Right cardiac atrium (tissue), 5 donors: ENCODE measurements at regions not wholly inside any gene's neighbourhood (a gene's known extent, or its start where the extent isn't known, plus 50 kb on each side); places are given as distances from the start of the nearest gene placed in this dataset.

ENCODE experiments used
- ATAC-seq, 2 donors: fragments of 200-7000 bp; cut with Tn5 transposase; one replicate each; pipeline versions ENCODE4 v1.8.0 to v1.9.1; 2020; ENCODE audit warnings: moderate library complexity in 2 of 2, mild to moderate bottlenecking in 1 of 2
- DNase-seq, 3 donors: peaks; one replicate each; pipeline ENCODE4 v3.0.0-alpha.2; 2020
- H3K27ac ChIP-seq: one replicate; pipeline ENCODE4 v1.5.1; 2013; ENCODE audit warnings: mild to moderate bottlenecking, low read length, control low read depth, moderate library complexity
- H3K27me3 ChIP-seq: one replicate; pipeline ENCODE4 v1.6.1; 2013; ENCODE audit not compliant: control insufficient read depth, insufficient read depth
- H3K4me1 ChIP-seq: one replicate; pipeline ENCODE4 v1.6.1; 2013; ENCODE audit warnings: low read length; ENCODE audit not compliant: control insufficient read depth, insufficient read depth
- H3K4me3 ChIP-seq: one replicate; pipeline ENCODE4 v1.5.1; 2013; ENCODE audit warnings: low read length, control low read depth
- H3K9me3 ChIP-seq: one replicate; pipeline ENCODE4 v1.6.1; 2013; ENCODE audit warnings: low read length; ENCODE audit not compliant: control insufficient read depth
- WGBS: extraction: QIAGEN DNeasy Blood & Tissue Kit; methylation state at CpG from one replicate; pipeline ENCODE4 v1.1.7; 2013; 5-methylcytosine and 5-hydroxymethylcytosine counted together
- intact Hi-C, 4 donors: fragments of 100-400 bp; cut with DNase I; formaldehyde crosslinking; loops; one replicate each; pipeline versions ENCODE4 v1.11.0 to v1.14.0; 2022 to 2023
- donor health status: healthy with polysubstance abuse.
- donor health status: DM: no; HTN: yes; CAD: no.
- donor health status: DM: no; HTN: no; CAD: no.
- donor health status: DM: no; HTN: yes; CAD: no; lungs with severe emphysema.
- donor health status: DM: yes; HTN: yes; CAD: no.

GRCh38 chr12:89129167-89129870 is 223.0 kb downstream of the DUSP6 start:
- no peaks in the 10 kb centered on the region for H3K27me3 ChIP-seq
- 85% methylated on average over 3 of the region's 3 CpGs for WGBS
- no peak for ATAC-seq
- no peak overlapping the region for H3K4me3 ChIP-seq
- H3K9me3 ChIP-seq = no peaks in the 10 kb centered on the region
- H3K27ac ChIP-seq = no peak overlapping the region
- H3K4me1 ChIP-seq = no peaks in the 10 kb centered on the region
- intact Hi-C loops = no loop called here
- no peak for DNase-seq

- no peaks in the 10 kb centered on the region for H3K4me1 ChIP-seq
- 89% methylated on average over 3 of the region's 3 CpGs for WGBS
- no peaks in the 10 kb centered on the region for H3K9me3 ChIP-seq
- DNase-seq (no peak), ATAC-seq (no peak)
- intact Hi-C loops = no loop called here
- no peaks in the 10 kb centered on the region for H3K27me3 ChIP-seq
- H3K27ac ChIP-seq = no peak overlapping the region
- H3K4me3 ChIP-seq = no peak overlapping the region
Observed at GRCh38 chr12:89126712-89127111, 225.6 kb downstream of the DUSP6 start.

DNA sequence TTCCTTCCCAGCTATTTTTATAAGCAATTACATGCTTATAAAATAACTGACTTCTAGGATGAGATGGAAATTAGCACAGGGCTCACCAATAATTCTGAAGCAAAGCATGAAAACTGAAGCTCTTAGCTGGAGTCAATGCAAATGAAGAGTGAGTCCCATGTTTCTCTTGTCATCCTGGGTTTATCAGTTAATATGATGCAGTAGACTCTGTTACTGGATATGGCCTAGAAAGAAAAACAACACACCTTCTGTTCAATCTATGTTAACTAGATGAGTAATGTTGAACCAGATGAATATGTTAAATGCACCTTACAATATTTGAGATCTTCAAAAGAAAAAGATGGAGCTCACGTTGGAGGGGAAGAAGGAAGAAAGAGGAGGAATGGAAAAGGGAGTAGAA is 229.4 kb downstream of the DUSP6 start:
- DNase-seq = no peak
- intact Hi-C loops = no loop called here

GRCh38 chr12:89117448-89118034 is 234.8 kb downstream of the DUSP6 start:
- Histone ChIP-seq H3K4me1 (peaks cover 6% of the 10 kb centered on the region), H3K27ac (no peak overlapping the region), H3K27me3 (no peaks in the 10 kb centered on the region), H3K9me3 (no peaks in the 10 kb centered on the region), H3K4me3 (no peak overlapping the region)
- ATAC-seq (peak in 1 of 2 donors; percentile 26), DNase-seq (no peak)
- intact Hi-C loops = no loop called here
- 15% methylated on average over 2 of the region's 2 CpGs for WGBS

More for the DNA sequence above, 229.4 kb downstream of the DUSP6 start:
- Histone ChIP-seq H3K27ac (no peak overlapping the region), H3K27me3 (no peaks in the 10 kb centered on the region), H3K9me3 (no peaks in the 10 kb centered on the region), H3K4me3 (no peak overlapping the region), H3K4me1 (no peaks in the 10 kb centered on the region)
- ATAC-seq = no peak
- 100% methylated on average over 1 of the region's 1 CpG for WGBS

DNA sequence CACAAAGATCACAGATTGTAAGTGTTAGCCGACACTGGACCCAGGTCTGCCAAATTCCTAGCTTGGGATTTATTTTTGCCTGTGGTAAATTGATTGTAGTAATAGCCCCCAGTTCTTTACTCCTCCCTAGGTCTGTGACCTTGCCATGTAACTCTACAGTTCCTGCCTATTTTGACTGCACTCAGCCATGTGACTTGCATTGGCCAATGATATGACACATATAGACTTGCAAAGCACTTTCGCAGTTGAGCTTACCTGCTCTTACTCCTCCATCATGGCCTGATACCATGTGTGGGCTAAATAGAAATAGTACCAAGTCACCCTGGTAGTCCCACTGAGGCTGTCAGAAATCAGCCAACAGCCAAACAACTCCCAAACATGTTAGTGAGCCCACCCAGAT is 240.3 kb downstream of the DUSP6 start:
- intact Hi-C loops = no loop called here
- DNase-seq = no peak
- H3K4me3 ChIP-seq = no peak overlapping the region
- no peak overlapping the region for H3K27ac ChIP-seq
- no peaks in the 10 kb centered on the region for H3K27me3 ChIP-seq
- WGBS = 99% methylated on average over 2 of the region's 2 CpGs
- ATAC-seq = no peak
- no peaks in the 10 kb centered on the region for H3K9me3 ChIP-seq
- H3K4me1 ChIP-seq = no peaks in the 10 kb centered on the region

DNA sequence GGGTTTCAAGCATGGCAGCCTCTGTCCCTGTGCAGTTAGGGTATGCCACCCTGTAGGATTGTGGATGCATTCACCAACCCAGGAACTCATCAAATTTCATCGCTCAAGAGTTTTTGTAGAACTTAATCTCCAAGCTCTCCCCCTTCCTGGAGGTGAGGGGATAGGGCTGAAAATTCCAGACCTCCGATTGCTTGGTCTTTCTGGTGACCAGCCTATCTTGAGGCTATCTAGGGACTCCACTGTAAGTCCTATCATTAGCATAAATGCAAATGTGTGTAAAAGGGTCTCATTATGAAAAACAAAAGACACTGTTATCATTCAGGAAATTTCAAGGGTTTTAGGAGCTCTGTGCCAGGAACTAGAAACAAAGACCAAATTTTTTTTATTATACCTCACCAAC is 244.0 kb downstream of the DUSP6 start:
- Histone ChIP-seq H3K4me3 (no peak overlapping the region), H3K4me1 (no peaks in the 10 kb centered on the region), H3K9me3 (no peaks in the 10 kb centered on the region), H3K27me3 (no peaks in the 10 kb centered on the region), H3K27ac (no peak overlapping the region)
- ATAC-seq = no peak
- no peak for DNase-seq
- intact Hi-C loops = no loop called here
- 95% methylated on average over 2 of the region's 2 CpGs for WGBS

GRCh38 chr12:89106950-89107349 is 245.4 kb downstream of the DUSP6 start:
- H3K4me3 ChIP-seq = no peak overlapping the region
- WGBS = 84% methylated on average over 5 of the region's 5 CpGs
- DNase-seq = no peak

DNA sequence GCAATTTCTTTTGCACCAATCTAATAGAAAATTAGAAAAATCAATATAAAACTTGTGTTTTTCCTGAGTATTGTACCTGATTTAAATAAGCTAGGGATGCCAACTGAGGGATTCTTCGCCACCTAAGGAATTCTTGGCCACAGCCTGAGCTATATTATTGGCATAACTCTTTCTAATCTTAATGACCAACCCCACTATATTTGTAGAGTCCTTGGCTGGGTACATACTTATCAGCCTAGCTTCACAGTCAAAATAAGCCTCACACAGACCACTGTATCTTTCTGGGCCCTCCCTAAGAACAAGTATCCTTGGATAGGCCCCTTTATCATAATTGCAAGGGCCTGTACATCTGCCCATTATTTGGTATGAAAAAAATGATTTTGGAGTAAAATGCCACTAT is 247.1 kb downstream of the DUSP6 start:
- ATAC-seq (no peak), DNase-seq (no peak)
- Histone ChIP-seq H3K27me3 (no peaks in the 10 kb centered on the region), H3K27ac (no peak overlapping the region), H3K9me3 (no peaks in the 10 kb centered on the region), H3K4me3 (no peak overlapping the region), H3K4me1 (no peaks in the 10 kb centered on the region)
- intact Hi-C loops = no loop called here
- WGBS = 83% methylated on average over 1 of the region's 1 CpG

More at GRCh38 chr12:89106950-89107349, 245.4 kb downstream of the DUSP6 start:
- Histone ChIP-seq H3K4me1 (no peaks in the 10 kb centered on the region), H3K27me3 (no peaks in the 10 kb centered on the region), H3K9me3 (no peaks in the 10 kb centered on the region), H3K27ac (no peak overlapping the region)
- intact Hi-C loops = no loop called here
- no peak for ATAC-seq

DNA sequence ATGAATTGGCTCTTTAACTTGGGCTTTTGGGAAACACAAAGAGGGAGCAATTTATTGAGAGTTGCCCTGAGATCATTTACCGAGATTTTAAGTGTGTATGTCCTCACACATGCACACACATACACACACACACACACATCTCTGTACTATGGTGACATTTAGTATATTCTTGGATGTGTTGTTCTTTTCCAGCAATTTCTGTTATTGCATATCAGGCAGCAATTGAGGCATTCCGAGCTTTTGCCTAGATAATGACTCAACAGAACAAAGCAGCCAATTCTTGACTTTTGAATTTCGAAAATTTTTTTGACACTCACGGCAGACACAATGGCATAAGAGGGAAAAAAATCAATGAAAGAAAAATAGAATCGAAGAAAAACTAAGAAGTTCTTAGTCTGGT is 248.5 kb downstream of the DUSP6 start:
- 57% methylated on average over 5 of the region's 5 CpGs for WGBS
- Histone ChIP-seq H3K27ac (no peak overlapping the region), H3K4me3 (no peak overlapping the region), H3K27me3 (no peaks in the 10 kb centered on the region), H3K9me3 (no peaks in the 10 kb centered on the region), H3K4me1 (no peaks in the 10 kb centered on the region)
- no peak for ATAC-seq
- DNase-seq = no peak
- intact Hi-C loops = no loop called here

- Histone ChIP-seq H3K27ac (no peak overlapping the region), H3K27me3 (no peaks in the 10 kb centered on the region), H3K4me3 (no peak overlapping the region), H3K9me3 (no peaks in the 10 kb centered on the region), H3K4me1 (no peaks in the 10 kb centered on the region)
- DNase-seq (no peak), ATAC-seq (no peak)
- WGBS = 46% methylated on average over 4 of the region's 4 CpGs
- intact Hi-C loops = no loop called here
Observed at GRCh38 chr12:89101440-89101839, 250.9 kb downstream of the DUSP6 start.

GRCh38 chr12:89098441-89099112 is 253.7 kb downstream of the DUSP6 start:
- Histone ChIP-seq H3K4me3 (no peak overlapping the region), H3K9me3 (no peaks in the 10 kb centered on the region), H3K27me3 (no peaks in the 10 kb centered on the region), H3K27ac (no peak overlapping the region), H3K4me1 (no peaks in the 10 kb centered on the region)
- WGBS = 58% methylated on average over 13 of the region's 13 CpGs
- peak; percentile 48 to 58 for ATAC-seq
- DNase-seq = peak; percentile 23 to 46 (median 31)
- intact Hi-C loops = no loop called here
